MCF 10A (cell line): ENCODE measurements at regions not wholly inside any gene's neighbourhood (a gene's known extent, or its start where the extent isn't known, plus 50 kb on each side); places are given as distances from the start of the nearest gene placed in this dataset.

Experiments
- BruUV-seq: library from RNA; stranded (reverse); fragments of 400-500 nt; replicated peaks from 2 replicates; lab custom pipeline; 2021; lab: Mats Ljungman, UMichigan
- CTCF ChIA-PET: fragments of 300-600 bp; sonication (Branson Sonifier 250); formaldehyde crosslinking; extraction: SDS; loops from one replicate; lab custom pipeline; 2021; ENCODE audit warnings: antibody characterized with exemption, inconsistent platforms; lab: Yijun Ruan, JAX
- POLR2A ChIA-PET: fragments of 300-600, 350-650 bp; sonication (Branson Sonifier 250); formaldehyde crosslinking; extraction: SDS; loops from one replicate; lab custom pipeline; 2020; ENCODE audit warnings: antibody characterized with exemption, inconsistent platforms; lab: Yijun Ruan, JAX
- DNase-seq: peaks from one replicate; pipeline ENCODE4 v3.0.0-alpha.2; 2018; ENCODE audit not compliant: unreplicated experiment
- H3K27ac Mint-ChIP-seq: one replicate; pipeline ENCODE4 v1.8.0; 2022; ENCODE audit warnings: mild to moderate bottlenecking, low read depth, mixed read lengths; ENCODE audit not compliant: unreplicated experiment
- H3K27me3 Mint-ChIP-seq: one replicate; pipeline ENCODE4 v1.8.0; 2022; ENCODE audit warnings: mixed read lengths; ENCODE audit not compliant: insufficient read depth, unreplicated experiment
- H3K36me3 Mint-ChIP-seq: one replicate; pipeline ENCODE4 v1.8.0; 2022; ENCODE audit warnings: mild to moderate bottlenecking, moderate library complexity, mixed read lengths; ENCODE audit not compliant: insufficient read depth, unreplicated experiment
- H3K4me1 Mint-ChIP-seq: one replicate; pipeline ENCODE4 v1.8.0; 2022; ENCODE audit warnings: mixed read lengths; ENCODE audit not compliant: insufficient read depth, unreplicated experiment
- H3K4me3 Mint-ChIP-seq: one replicate; pipeline ENCODE4 v1.8.0; 2022; ENCODE audit warnings: mild to moderate bottlenecking, moderate library complexity, mixed read lengths; ENCODE audit not compliant: unreplicated experiment
- H3K9me3 Mint-ChIP-seq: one replicate; pipeline ENCODE4 v1.8.0; 2022; ENCODE audit warnings: mixed read lengths; ENCODE audit not compliant: unreplicated experiment
- CTCF ChIP-seq: fragments of 200-600 bp; IDR thresholded peaks from one replicate; pipeline ENCODE4 v1.8.0; 2022; ENCODE audit warnings: antibody characterized with exemption, mild to moderate bottlenecking; ENCODE audit not compliant: unreplicated experiment
- intact Hi-C: fragments of 100-400 bp; cut with micrococcal nuclease; formaldehyde crosslinking; loops from 2 replicates; pipeline ENCODE4 v1.14.1; 2022

GRCh38 chr2:217520356-217521010 lies 482.3 kb downstream of the TNS1 start:
- no peak for TF ChIP-seq CTCF

GRCh38 chr2:217517402-217517801 lies 485.4 kb downstream of the TNS1 start:
- intact Hi-C loops = loop anchor here (10.0 kb wide), 1 partner anchor 533 kb away; no protein-coding TSS in a partner anchor

More at GRCh38 chr2:217520356-217521010, 482.3 kb downstream of the TNS1 start:
- intact Hi-C loops = no loop called here
- Mint-ChIP-seq H3K4me1 (no peaks in the 10 kb centered on the region), H3K9me3 (no peaks in the 10 kb centered on the region), H3K36me3 (no peaks in the 10 kb centered on the region), H3K4me3 (no peak overlapping the region), H3K27ac (no peak overlapping the region), H3K27me3 (peaks cover 12% of the 10 kb centered on the region)
- ChIA-PET POLR2A (no interaction called here), CTCF (interaction anchor here (1.8 to 3.6 kb wide), 2 partner anchors 9 to 193 kb away, joined by 7 to 11 read pairs; no protein-coding TSS in a partner anchor)
- peak; percentile 5 for DNase-seq
- no TSS peak for BruUV-seq

GRCh38 chr2:217515615-217516309 lies 487.0 kb downstream of the TNS1 start:
- Mint-ChIP-seq H3K9me3 (no peaks in the 10 kb centered on the region), H3K27ac (no peak overlapping the region), H3K36me3 (no peaks in the 10 kb centered on the region), H3K4me1 (no peaks in the 10 kb centered on the region), H3K4me3 (no peak overlapping the region), H3K27me3 (no peaks in the 10 kb centered on the region)
- no peak for DNase-seq
- ChIA-PET POLR2A (no interaction called here), CTCF (interaction anchor here (0.6 to 2.9 kb wide), 3 partner anchors 197 to 496 kb away, joined by 3 to 13 read pairs (median 7); no protein-coding TSS in a partner anchor)
- no TSS peak for BruUV-seq
- intact Hi-C loops = loop anchor here (10.0 kb wide), 1 partner anchor 531 kb away; no protein-coding TSS in a partner anchor
- TF ChIP-seq CTCF = no peak

More at GRCh38 chr2:217517402-217517801, 485.4 kb downstream of the TNS1 start:
- ChIA-PET POLR2A (no interaction called here), CTCF (interaction anchor here (0.6 to 2.9 kb wide), 6 partner anchors 25 to 834 kb away, joined by 3 to 13 read pairs (median 4); no protein-coding TSS in a partner anchor)
- Mint-ChIP-seq H3K4me3 (no peak overlapping the region), H3K9me3 (no peaks in the 10 kb centered on the region), H3K27me3 (no peaks in the 10 kb centered on the region), H3K4me1 (no peaks in the 10 kb centered on the region), H3K36me3 (no peaks in the 10 kb centered on the region), H3K27ac (no peak overlapping the region)
- no TSS peak for BruUV-seq
- TF ChIP-seq CTCF = no peak
- peak; percentile 30 for DNase-seq

GRCh38 chr2:217513258-217513657 lies 489.5 kb downstream of the TNS1 start:
- ChIA-PET POLR2A (no interaction called here), CTCF (interaction anchor here (1.0 to 5.4 kb wide), 3 partner anchors 200 to 815 kb away, joined by 4 to 62 read pairs (median 5); partner anchors contain the start of gene IGFBP5)
- DNase-seq = no peak
- Mint-ChIP-seq H3K36me3 (no peaks in the 10 kb centered on the region), H3K9me3 (no peaks in the 10 kb centered on the region), H3K27me3 (no peaks in the 10 kb centered on the region), H3K4me3 (no peak overlapping the region), H3K4me1 (no peaks in the 10 kb centered on the region), H3K27ac (no peak overlapping the region)
- no peak for TF ChIP-seq CTCF
- intact Hi-C loops = loop anchor here (10.0 kb wide), 1 partner anchor 528 kb away; no protein-coding TSS in a partner anchor
- BruUV-seq = no TSS peak
